ENCODE measurements at regions not wholly inside any gene's neighbourhood (a gene's known extent, or its start where the extent isn't known, plus 50 kb on each side); places are given as distances from the start of the nearest gene placed in this dataset.

DNA sequence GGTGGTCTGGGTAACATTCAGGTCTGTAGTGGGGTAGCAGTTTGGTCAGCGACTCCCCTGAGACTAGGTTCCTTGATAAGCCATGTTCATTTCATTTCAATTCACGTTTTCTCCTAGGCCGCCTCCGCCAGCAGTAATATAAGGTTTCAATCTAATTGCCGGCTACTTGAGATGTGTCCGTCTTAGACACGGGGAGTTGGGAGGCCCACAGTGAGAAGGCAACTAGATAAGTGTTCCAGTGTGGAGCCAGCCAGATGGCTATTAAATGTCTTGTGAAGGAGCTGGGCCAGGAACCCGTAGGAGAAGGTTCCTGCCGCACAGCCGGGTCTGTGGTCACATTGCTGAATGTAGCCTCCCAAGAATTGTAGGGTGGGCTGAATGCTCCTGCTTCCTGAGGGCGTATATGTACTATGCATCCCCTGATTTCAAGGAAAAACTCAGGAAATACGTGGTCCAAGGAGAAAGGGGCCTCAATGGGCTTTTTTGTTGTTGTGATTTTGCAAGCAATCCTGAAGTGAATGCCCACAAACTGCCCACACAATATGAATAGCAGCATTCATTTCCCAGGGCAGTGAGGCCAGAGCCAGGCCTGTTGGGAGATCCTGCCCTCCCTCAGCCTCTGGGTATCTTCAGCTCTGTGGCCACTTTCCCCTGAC is 220.6 kb upstream of the RPL34 start:
- Mint-ChIP-seq H3K27ac (no peak overlapping the region), H3K27me3 (ENCODE audit: low read depth in 3 of 3) (peaks cover 0 to 3% (median 0%) of the 10 kb centered on the region in 3 donors), H3K4me1 (no peaks in the 10 kb centered on the region), H3K9me3 (peaks cover 0 to 4% (median 0%) of the 10 kb centered on the region in 7 donors), H3K36me3 (no peaks in the 10 kb centered on the region), H3K4me3 (no peak overlapping the region)
- Histone ChIP-seq H3K9ac (ENCODE audit: insufficient read depth, low read length, poor library complexity, severe bottlenecking) (no peak overlapping the region), H3K27me3 (ENCODE audit: control insufficient read depth in 2 of 2, insufficient read depth in 2 of 2, low read length in 2 of 2) (no peaks in the 10 kb centered on the region), H3K4me3 (replicated peaks in 1 of 3; ENCODE audit: low read depth in 2 of 3, low read length in 3 of 3) (no peak overlapping the region), H3K79me2 (ENCODE audit: insufficient read depth, low read length) (no peaks in the 10 kb centered on the region), H4K20me1 (ENCODE audit: insufficient read depth, low read length) (no peaks in the 10 kb centered on the region), H3K4me2 (replicated peaks; ENCODE audit: extremely low read depth, low read length, poor library complexity, severe bottlenecking) (no peak overlapping the region), H3K9me3 (replicated peaks in 1 of 2; ENCODE audit: control insufficient read depth in 1 of 2, insufficient read depth in 1 of 2, low read length in 2 of 2) (no peaks in the 10 kb centered on the region), H3K27ac (ENCODE audit: low read depth in 1 of 2, low read length in 2 of 2) (no peak overlapping the region), H2AFZ (ENCODE audit: insufficient read depth, low read depth, low read length, poor library complexity, severe bottlenecking) (no peak overlapping the region), H3K36me3 (replicated peaks in 1 of 2; ENCODE audit: control insufficient read depth in 1 of 2, insufficient read depth in 2 of 2, low read length in 2 of 2) (no peaks in the 10 kb centered on the region), H3K4me1 (ENCODE audit: control insufficient read depth in 1 of 2, insufficient read depth in 2 of 2, low read length in 2 of 2) (no peaks in the 10 kb centered on the region)
- 98% methylated on average over 10 of the region's 12 CpGs for WGBS (ENCODE audit: insufficient coverage)
- TF ChIP-seq CTCF (IDR thresholded peaks at IDR 0.05), result no peak
- DNase-seq, result no peak
- intact Hi-C loops (cut with micrococcal nuclease), result no loop called here

DNA sequence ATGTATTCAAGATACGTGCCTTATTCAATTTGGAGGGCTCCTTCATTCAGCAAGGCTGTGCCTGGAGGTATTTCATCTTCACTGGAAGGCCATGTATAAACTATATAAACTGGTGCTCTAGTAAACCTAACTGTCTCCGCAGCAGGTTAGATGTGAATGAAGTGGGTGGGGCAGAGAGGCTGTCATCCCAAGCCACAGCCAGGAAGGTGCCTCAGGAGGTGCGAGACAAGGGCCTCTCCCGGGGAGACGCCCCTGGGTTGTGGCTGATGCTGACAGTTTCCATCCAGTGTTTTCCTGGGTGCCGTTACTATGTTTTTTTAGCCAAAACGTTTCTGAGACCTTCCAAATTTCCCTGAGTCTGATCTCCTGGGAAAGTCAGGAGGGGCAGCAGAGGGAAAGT is 221.5 kb upstream of the RPL34 start:
- no peak overlapping the region for H3K4me2 ChIP-seq (replicated peaks; ENCODE audit: extremely low read depth, low read length, poor library complexity, severe bottlenecking)
- H3K9me3 ChIP-seq (replicated peaks in 1 of 2; ENCODE audit: control insufficient read depth in 1 of 2, insufficient read depth in 1 of 2, low read length in 2 of 2), result no peaks in the 10 kb centered on the region
- Mint-ChIP-seq H3K4me3 (no peak overlapping the region), H3K9me3 (peaks cover 0 to 1% (median 0%) of the 10 kb centered on the region in 7 donors), H3K27ac (no peak overlapping the region), H3K27me3 (ENCODE audit: low read depth in 3 of 3) (peaks cover 0 to 3% (median 1%) of the 10 kb centered on the region in 3 donors), H3K4me1 (no peaks in the 10 kb centered on the region), H3K36me3 (no peaks in the 10 kb centered on the region)
- H4K20me1 ChIP-seq (ENCODE audit: insufficient read depth, low read length), result no peaks in the 10 kb centered on the region
- WGBS (ENCODE audit: insufficient coverage), result 83% methylated on average over 6 of the region's 7 CpGs
- no peaks in the 10 kb centered on the region for H3K79me2 ChIP-seq (ENCODE audit: insufficient read depth, low read length)
- H3K9ac ChIP-seq (ENCODE audit: insufficient read depth, low read length, poor library complexity, severe bottlenecking), result no peak overlapping the region
- intact Hi-C loops (cut with micrococcal nuclease), result no loop called here
- DNase-seq, result no peak
- no peaks in the 10 kb centered on the region for H3K27me3 ChIP-seq (ENCODE audit: control insufficient read depth in 2 of 2, insufficient read depth in 2 of 2, low read length in 2 of 2)
- H3K4me3 ChIP-seq (replicated peaks in 1 of 3; ENCODE audit: low read depth in 2 of 3, low read length in 3 of 3), result no peak overlapping the region
- no peaks in the 10 kb centered on the region for H3K4me1 ChIP-seq (ENCODE audit: control insufficient read depth in 1 of 2, insufficient read depth in 2 of 2, low read length in 2 of 2)
- no peak overlapping the region for H3K27ac ChIP-seq (ENCODE audit: low read depth in 1 of 2, low read length in 2 of 2)
- H2AFZ ChIP-seq (ENCODE audit: insufficient read depth, low read depth, low read length, poor library complexity, severe bottlenecking), result no peak overlapping the region
- no peaks in the 10 kb centered on the region for H3K36me3 ChIP-seq (replicated peaks in 1 of 2; ENCODE audit: control insufficient read depth in 1 of 2, insufficient read depth in 2 of 2, low read length in 2 of 2)
- TF ChIP-seq CTCF (IDR thresholded peaks at IDR 0.05), result no peak
